ENCODE measurements at regions not wholly inside any gene's neighbourhood (a gene's known extent, or its start where the extent isn't known, plus 50 kb on each side); places are given as distances from the start of the nearest gene placed in this dataset.

DNA sequence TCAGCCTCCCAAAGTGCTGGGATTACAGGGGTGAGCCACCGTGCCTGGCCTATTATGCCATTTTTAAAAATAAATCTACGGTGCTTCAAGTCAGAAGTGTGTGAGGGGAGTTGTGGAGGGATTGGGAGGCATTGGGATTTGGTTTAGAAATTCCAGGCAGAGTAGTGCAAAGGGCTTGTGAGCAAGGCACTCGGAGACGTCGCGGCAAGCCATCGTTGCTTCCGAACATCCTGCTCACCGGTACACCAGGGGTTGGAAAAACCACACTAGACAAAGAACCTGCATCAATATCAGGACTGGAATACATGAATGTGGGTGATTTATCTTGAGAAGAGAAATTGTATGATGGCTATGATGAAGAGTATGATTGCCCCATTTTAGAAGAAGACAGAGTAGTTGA, 227.0 kb downstream of the ALG10 start:
- TF ChIP-seq, protein P1, sequence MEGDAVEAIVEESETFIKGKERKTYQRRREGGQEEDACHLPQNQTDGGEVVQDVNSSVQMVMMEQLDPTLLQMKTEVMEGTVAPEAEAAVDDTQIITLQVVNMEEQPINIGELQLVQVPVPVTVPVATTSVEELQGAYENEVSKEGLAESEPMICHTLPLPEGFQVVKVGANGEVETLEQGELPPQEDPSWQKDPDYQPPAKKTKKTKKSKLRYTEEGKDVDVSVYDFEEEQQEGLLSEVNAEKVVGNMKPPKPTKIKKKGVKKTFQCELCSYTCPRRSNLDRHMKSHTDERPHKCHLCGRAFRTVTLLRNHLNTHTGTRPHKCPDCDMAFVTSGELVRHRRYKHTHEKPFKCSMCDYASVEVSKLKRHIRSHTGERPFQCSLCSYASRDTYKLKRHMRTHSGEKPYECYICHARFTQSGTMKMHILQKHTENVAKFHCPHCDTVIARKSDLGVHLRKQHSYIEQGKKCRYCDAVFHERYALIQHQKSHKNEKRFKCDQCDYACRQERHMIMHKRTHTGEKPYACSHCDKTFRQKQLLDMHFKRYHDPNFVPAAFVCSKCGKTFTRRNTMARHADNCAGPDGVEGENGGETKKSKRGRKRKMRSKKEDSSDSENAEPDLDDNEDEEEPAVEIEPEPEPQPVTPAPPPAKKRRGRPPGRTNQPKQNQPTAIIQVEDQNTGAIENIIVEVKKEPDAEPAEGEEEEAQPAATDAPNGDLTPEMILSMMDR (conservative IDR thresholded peaks at IDR 0.05) = no peak
- no peak for TF ChIP-seq EZH2 (IDR thresholded peaks at IDR 0.05; ENCODE audit: low read depth)
